NOMO-1 treated with dmso at 0.1 percent for 144 hours (cell line): ENCODE measurements at regions not wholly inside any gene's neighbourhood (a gene's known extent, or its start where the extent isn't known, plus 50 kb on each side); places are given as distances from the start of the nearest gene placed in this dataset.

Source experiments
- DNase-seq: peaks from one replicate; lab custom pipeline; 2025; ENCODE audit not compliant: unreplicated experiment; lab: John Stamatoyannopoulos, UW

DNA sequence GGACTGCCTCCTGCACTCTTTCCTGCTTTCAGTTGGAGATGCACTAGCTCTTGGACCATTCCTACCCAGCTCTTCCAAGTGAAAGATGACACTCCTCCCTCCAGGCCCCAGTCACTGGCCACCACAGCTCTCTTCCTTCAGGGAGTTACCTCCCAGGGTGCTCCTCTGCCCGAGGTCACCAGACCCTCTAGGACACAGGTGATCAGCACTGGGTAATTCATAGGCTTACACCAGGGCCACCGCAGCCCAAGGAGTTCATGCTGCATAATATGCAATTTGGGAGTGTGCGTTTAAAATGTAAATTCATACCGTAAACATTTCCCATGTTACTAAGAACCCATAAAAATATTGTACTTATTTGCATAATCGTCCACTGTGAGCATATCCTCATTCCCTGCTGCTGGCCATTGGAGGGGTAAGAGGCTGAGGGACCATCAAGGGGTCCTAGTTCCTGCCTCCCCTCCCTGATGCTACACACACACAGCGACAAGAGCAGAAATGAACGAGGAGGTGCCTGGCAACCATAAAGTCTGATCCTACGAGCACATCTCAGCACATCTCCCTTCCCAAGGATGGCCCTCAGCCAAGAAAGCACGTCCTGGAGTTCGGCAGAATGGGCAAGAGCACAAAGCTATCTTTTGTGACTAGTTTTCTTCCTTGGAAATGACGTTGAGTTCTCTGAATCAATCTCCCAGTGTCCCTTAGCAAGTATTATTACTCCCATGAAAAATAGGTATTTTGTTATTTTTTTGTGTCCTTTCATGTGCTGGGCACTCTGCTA is 222.9 kb upstream of the RAB4A start:
- DNase-seq = no peak

DNA sequence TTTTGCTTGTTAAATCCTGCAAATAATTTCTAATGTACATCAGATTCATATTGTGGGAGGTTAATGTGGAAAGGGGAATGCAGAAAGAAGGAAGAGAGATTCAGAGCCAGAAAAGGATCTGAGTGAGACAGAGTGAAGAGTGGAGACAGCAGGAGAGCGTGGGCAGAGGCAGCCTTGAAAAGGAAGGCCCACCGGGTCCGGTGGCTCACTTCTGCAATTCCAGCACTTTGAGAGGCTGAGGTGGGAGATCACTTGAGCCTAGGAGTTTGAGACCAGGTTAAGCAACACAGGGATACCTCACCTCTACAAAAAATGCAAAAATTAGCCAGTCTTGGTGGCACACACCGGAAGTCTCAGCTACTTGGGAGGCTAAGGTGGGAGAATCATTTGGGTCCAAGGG is 222.0 kb upstream of the RAB4A start:
- no peak for DNase-seq

DNA sequence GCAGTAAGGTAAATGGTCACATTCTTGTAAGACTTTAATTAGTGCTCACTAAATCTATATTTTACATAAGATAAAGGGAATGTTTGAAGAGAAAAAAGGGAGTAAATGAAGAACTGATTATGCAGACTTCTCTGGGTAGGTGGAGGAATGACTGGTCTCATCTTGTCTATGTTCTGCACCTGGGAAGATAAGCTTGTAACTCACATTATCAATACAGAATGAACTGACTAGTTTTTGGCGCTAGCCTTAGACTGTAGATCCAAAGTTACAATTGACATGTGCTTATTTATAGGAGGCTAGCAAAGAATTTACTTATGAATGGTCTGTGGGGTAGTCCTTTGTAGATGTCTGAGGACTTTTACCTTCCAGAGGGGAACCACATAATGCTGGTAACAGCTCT is 214.9 kb upstream of the RAB4A start:
- DNase-seq = no peak

DNA sequence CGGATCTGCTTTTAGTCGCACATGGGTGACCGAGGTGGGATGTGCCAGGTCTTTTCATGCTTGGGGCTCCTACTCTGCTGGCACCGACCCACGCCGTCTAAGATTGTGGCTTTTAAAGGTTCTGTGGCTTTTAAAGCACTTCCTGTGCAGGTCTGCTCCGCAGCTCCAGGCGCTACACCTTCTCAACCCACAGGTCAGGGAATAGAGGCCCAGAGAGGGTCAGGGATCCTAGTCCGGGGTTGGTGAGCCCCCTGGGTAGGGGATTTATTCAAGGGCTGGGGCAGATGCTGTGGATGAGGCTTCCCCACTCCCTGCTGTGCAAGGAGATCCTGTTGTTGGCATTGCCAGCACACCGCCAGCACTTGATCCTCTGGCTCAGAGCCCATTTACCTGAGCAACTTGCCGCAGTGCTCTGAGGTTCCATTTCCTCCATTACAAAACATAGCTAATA is 212.8 kb upstream of the RAB4A start:
- no peak for DNase-seq

DNA sequence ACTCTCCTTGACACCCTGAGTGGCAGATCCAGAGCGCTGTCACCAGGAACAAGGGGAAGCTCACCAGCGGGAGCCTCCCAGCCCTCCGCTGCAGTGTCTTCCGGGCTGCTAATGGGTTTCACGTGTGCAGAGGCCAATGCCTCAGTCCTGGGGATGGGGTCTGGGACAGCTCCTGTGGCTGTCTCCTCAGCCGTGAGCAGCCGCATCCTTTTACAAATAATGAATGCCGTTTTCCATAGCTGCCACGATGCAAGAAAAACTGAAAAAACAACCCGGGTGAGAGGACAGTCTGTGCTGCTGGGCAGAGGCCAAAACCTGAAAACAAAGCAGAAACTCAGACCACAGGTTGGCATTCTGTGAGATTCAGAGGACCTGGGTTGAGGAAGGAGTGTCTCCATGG is 212.2 kb upstream of the RAB4A start:
- no peak for DNase-seq

DNA sequence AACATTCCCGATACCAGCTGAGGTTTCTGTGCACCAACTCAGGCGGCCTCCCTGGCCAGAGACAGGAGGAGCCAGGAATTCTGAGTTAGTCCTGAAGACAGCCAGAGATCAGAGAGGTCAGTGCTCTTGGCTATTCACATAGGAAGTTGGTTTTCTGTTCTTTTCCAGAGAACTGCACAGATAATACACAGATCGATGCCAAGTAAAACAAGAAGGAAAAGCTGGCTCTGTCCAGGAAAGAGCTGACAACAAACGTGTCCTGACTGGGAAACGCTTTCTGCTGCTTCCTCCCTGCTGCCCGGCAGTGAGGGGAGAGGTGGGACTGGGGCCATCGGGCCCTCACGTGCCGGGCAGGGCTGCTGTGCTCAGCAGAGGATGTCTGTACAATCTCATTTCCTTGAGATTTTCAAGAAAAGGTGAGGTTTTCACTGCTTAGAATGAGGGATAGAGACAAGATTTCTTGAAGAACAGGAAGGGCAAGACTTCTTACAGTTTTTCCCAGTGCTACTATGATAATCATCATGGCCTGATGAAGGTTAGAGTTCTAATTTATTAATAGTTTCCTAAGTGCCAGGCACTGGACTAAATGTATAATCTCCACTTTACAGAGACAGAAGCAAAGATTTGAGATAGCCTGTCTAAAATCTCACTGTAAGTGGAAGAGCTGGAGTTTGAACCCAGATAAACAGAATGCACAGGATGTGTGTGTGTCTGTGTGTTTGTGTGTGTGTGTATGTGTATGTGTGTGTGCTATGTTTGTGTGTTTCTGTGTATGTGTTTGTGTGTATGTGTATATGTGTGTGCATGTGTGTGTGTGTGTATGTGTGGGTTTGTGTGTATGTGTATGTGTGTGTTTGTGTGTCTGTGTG is 211.0 kb upstream of the RAB4A start:
- no peak for DNase-seq

DNA sequence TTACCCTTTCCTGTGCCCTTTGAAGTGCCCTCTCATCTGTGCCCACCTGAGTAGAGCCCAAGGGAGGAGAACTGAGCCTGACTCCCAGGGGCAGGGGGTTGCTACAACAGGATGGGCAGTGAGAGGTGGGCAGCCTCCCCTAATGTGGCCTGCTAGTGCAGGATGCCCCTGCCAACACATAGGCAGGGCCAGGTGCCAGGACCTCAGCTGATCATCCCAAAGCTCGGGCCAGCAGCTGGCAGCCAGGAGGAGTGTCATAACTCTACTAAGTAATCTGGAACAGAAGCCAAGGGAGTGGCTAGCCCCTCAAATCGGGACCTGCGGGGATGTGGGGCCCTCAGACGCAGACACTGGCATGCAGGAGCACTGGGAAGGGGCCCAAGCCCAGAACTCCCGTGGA is 208.8 kb upstream of the RAB4A start:
- DNase-seq = no peak

DNA sequence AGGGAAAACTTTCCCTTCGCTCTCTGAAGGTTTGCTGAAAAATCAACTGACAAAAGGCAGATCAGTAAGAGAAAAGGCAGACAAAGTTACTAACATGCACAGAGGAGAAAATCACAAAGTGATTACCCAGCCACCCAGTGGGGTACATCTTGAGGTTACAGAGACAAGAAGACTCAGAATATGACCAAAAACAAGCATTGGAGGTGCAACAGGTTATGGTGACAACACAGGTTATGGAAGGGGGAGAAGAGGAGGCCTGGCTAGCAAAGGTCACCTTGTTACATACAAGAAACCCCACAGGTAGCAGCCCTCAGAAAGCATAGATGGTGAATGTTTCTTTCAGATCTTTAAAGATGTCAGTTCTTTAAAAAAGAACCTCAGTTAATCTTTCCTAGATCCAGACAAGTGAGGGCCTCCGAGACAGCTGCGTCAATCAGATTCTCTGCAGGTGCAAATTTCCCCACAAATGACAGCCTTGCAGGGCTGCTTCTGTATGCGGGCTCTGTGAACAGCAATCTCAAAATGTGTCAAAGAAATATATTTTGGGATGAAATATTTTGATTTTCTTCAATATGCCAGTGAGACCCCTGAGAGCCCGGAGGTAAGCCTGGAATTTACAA is 207.6 kb upstream of the RAB4A start:
- DNase-seq = no peak

DNA sequence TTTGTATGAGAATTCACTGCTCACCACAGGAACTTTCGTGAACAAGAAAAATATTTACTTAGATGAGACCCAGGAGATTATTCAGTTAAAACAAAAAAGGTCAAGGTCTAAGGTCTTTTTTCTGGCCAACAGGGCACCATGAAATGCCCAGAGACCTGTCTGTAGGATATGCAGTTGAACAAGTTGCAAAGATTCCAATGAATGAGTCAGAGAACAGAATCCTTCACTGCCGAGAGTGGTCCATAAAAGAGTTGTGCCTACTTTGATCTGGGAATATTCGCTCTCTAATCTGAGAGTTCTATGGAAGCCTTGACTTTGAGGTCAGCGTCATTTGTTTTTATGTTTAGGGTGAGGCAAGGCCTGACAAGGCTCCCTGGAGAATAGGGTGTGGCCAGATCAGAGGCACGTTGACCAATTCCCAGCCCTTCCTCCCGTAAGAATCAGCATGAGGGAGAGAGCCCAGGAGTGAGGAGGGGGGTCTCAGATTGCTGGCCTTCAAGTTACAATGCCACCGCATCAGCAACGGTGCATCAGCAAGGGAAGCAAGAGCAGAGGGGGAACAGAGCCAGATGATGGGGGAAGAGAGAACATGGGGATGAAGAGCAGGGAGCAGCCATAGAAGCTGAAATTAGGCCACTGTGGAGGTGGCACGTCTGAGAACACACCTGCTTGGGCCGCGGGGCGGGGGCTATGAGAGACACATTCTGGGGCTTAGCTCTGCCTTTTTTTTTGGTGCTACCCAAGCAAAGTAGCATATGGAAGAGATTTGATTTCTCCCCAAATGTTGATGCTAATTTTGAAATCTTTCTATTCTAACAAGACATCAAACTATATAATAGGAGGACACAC is 206.4 kb upstream of the RAB4A start:
- no peak for DNase-seq

DNA sequence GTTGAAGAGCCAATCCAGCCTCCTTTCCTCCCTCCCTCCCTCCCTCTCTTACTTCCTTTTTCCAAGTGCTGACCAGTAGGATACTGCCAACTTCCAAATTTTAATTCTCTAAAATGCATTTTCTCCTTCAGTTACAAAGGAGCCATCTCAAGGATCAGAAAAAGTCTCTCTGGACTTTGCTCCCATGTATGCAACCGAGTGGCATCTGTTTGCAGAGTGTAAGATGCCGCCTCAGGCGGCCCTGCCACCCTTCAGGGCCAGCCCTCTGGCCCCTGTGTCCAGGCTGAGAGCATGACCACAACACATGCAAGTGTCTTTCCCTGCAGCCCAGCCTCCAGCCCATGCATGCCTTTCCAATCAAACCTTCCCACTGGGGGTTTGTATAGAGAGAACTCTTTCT is 205.3 kb upstream of the RAB4A start:
- no peak for DNase-seq

DNA sequence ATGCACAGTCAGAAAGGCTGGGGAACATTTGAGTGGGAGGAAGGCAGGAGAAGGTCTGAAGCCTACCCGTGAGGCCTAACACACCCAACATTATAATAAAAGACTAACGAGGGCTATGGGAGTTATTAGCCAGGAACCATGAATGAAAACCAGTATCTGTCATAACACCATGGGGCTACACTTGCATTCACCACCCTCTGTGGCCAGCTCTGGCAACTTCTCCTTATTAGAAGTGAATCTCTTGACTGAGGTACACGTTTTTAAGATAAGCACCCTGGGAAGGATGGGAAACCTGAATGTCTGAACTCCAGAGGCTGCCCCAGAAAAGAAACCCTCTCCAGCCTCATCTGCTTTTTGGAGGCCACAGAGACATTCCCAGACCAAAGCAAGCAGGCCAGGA is 204.3 kb upstream of the RAB4A start:
- no peak for DNase-seq

DNA sequence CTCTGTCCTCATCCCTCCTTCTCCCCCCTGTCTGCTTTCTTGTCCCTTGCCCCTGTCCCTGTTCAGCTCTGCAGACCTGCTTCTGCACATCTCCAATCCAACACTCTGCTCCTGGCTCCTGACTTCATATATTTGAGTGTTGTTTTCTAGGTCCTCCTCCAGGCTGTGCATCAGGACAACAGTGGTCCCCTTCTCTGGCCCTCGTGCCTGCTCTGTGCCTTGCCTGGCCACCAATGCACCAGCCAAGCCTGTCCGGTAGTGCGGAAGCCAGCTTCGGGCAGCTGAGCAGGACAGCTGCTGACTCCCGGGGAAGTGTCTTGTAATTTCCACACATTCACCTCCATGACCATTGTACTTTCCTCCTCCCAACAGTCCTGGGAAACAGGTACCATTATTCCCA is 203.4 kb upstream of the RAB4A start:
- DNase-seq = no peak

DNA sequence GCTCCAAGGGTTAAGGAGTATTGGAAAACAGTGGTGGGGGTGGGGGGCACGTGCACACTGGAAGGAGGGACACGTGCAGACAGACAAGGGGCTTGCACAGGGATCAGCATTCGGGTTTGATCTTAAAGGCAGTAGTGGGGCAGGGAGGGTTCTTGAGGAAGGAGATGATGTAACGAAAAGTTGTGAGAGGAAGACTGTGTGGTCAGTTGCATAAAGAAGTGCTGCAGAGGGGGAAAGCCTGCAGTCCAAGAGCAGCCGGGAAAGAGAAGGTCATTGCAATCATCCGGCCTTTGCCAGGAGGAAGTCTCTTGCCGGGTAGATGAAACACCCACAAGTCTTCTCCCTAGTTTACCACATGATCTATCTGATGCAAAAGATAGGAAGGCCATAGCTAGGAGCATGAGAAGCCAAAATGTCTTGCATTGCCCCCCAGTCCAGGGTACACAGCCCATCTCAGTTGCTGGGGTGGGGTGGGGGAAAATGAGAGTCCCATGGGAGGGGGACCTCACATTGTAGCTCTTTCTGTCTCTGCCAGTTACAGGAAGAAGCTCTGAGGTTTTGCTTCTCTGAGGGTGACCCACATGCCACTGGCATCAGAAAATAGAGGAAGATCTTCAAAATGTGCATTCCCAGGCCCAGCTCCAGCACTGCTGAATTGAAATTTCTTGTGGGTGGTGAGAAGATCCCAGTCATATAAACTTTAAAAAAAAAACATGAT is 202.5 kb upstream of the RAB4A start:
- peak; percentile 95 for DNase-seq

DNA sequence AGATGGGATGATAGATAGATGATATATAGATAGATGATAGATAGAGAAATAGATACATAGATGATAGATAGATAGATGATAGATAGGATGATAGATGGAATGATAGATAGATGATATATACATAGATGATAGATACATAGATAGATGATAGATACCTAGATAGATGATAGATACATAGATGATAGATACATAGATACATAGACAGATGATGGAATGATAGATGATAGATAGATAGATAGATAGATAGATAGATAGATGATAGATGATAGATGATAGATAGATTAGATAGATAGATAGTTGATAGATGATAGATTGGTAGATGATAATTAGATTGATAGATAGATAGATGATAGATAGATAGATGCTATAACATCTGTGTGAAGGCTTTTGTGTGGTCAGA is 201.7 kb upstream of the RAB4A start:
- DNase-seq = no peak

DNA sequence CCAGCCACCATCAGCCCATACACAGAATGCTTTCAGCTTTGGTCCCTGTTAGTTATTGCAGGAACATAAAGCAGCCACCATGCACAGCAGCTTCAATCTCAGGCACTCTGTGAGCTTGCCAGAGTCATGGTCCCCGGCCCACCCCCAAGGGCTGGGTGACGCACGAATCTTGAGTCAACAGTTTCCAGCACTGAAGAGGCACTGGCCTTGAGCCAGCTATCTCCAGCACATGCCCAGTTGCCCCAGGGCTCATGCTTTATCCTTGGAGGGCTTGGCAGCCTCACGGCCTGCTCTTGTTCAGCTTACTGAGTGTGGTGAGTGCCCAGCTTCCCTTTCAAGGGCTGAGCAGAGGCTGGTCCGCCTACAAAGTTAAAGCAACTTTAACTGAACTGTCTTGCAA is 200.7 kb upstream of the RAB4A start:
- no peak for DNase-seq

DNA sequence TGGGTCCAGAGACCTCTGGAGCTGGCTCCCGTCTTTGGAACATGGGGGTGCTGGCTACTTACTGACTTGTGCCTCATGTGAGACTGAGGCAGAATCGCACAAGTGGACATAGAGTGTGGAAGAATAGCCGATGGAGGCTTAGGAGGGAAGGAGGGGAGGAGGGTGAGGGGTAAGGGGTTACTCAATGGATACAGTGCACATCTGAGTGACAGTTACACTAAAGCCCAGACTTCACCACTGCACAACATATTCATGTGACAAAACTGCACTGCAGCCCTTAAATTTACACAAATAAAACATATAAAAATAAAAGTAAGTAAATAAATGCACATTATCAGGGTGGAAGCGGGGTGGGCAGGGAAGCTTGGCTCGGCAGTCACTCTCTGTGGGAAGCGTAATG is 197.7 kb upstream of the RAB4A start:
- no peak for DNase-seq

DNA sequence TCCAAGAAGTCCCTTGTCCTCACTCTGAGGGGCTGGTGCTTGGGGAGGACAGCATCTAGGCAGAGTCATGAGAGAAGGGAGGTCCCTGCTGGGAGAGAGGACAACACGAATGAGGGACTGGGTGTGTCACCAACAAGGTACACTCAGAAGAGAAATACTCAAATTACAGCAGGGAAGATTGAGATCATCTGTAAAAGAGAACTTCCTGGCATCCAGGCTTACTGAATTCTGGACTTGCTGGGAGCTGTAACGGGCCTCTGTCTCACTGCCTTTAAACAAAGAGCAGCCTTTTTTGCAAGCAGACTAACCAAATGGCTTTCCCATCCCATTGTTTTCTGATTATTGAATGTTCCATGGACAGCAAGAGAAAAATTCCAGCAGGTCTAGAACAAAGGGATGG is 195.7 kb upstream of the RAB4A start:
- no peak for DNase-seq

DNA sequence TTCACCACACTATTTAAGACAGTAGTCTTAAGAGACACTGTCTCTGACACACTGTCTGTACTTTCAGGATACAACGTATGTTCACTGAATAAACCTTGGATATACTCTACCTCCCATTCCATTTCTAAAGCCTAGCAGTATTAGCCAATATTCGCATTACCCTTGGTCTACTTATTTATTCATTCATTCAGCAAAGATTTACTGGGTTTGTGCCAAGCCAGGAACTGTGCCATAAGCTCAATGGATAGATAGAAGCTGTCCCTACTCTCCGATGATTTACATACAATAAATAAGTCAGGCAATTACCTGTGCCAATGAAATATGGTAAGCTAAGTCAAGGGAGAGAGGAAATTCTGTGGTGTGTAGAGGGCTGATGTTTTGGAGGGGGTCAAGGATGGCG is 195.2 kb upstream of the RAB4A start:
- no peak for DNase-seq

DNA sequence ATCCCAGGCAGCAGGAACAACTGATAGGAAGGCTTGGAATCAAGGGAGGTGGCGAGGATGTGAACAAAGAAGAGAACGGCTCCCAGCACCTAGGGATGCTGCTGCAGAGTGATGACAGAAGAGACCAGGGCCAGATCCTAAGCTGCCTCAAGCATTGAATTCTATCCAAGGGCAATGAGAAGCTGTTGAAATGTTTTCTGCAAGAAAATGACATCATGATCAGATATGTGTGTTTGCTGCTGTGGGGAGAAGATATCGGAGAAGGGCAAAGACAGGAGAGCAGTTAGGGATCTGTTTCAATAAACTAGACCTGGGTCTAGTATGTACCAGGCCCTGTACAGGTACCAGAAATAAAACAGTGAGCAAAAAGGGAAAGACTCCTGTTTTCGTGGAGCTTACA is 194.7 kb upstream of the RAB4A start:
- no peak for DNase-seq

DNA sequence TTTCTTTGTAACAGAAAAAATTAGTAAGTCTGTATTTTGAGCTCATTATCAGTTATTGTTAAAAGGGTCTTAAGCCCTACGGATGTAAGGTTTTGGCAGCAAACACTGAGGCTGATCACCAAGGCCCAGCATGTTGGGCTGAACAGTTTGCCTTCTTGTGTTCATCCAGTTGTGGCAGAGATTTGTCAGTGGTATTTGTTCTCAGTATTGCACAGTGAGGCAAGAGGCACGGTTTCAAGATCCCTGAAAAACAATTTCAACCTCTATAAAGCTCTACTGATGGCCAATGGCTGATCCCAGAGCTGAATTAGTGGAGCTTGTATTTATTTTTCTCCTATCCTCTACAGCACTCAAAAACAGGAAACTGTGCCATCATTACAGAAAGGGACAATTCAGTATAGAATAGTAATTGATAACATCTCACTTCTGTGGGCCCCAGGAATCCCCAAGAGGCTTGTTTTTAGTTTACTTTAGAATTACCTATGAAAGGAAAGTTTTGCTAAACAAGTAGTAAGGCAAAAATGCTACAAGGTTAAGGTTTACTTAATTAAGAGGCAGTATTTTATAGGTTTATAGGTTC is 191.8 kb upstream of the RAB4A start:
- DNase-seq = no peak
